Neural progenitor cell (in vitro differentiated cells): ENCODE measurements at regions not wholly inside any gene's neighbourhood (a gene's known extent, or its start where the extent isn't known, plus 50 kb on each side); places are given as distances from the start of the nearest gene placed in this dataset.

Experiments
- CTCF ChIP-seq: fragments of 200-600 bp; sonication (generic); IDR thresholded peaks from 2 replicates; pipeline ENCODE4 v1.5.1; 2017; ENCODE audit warnings: antibody characterized with exemption, mild to moderate bottlenecking
- EZH2 ChIP-seq: fragments of 200-600 bp; sonication (generic); IDR thresholded peaks from 2 replicates; pipeline ENCODE4 v1.6.1; 2017; ENCODE audit warnings: antibody characterized with exemption, mild to moderate bottlenecking, moderate library complexity
- EZH2phosphoT487 ChIP-seq: fragments of 200-600 bp; sonication (generic); IDR thresholded peaks from 2 replicates; pipeline ENCODE4 v1.6.1; 2017; ENCODE audit warnings: antibody characterized with exemption

- no peak for TF ChIP-seq CTCF
- no peak for TF ChIP-seq EZH2phosphoT487
- TF ChIP-seq EZH2, result no peak
Measured at GRCh38 chr17:34117811-34118210, 137.3 kb upstream of the CCL2 start.
